Thoracic aorta (tissue), 2 donors: ENCODE measurements at regions not wholly inside any gene's neighbourhood (a gene's known extent, or its start where the extent isn't known, plus 50 kb on each side); places are given as distances from the start of the nearest gene placed in this dataset.

Experiments
- ATAC-seq: fragments of 150-250 bp; one replicate; pipeline ENCODE4 v1.8.0; 2017; ENCODE audit warnings: low read depth; ENCODE audit not compliant: insufficient number of reproducible peaks, low FRiP score
- DNase-seq: peaks from one replicate; pipeline ENCODE4 v3.0.0-alpha.2; 2020; ENCODE audit warnings: low spot score
- H3K27ac ChIP-seq, 2 donors: fragments of 200-600 bp; sonication (generic); 1 replicate in 1 of 2; 2 replicates in 1 of 2; pipeline ENCODE4 v1.5.1; 2016; ENCODE audit warnings: mild to moderate bottlenecking in 2 of 2, moderate library complexity in 2 of 2
- H3K27me3 ChIP-seq: fragments of 200-600 bp; sonication (generic); replicated peaks from 2 replicates; pipeline ENCODE4 v1.6.0; 2016; ENCODE audit warnings: mild to moderate bottlenecking; ENCODE audit not compliant: insufficient read depth
- H3K36me3 ChIP-seq: fragments of 200-600 bp; sonication (generic); one replicate; pipeline ENCODE4 v1.5.1; 2016
- H3K4me1 ChIP-seq, 2 donors: fragments of 200-600 bp; sonication (generic); 1 replicate in 1 of 2; 2 replicates in 1 of 2; pipeline versions ENCODE4 v1.5.1 to v1.6.0; 2016; ENCODE audit warnings: low read depth in 2 of 2, mild to moderate bottlenecking in 1 of 2; ENCODE audit not compliant: control insufficient read depth in 1 of 2
- H3K4me3 ChIP-seq: fragments of 200-600 bp; sonication (generic); 2 replicates; pipeline ENCODE4 v1.5.1; 2016; ENCODE audit warnings: mild to moderate bottlenecking
- H3K9me3 ChIP-seq: fragments of 200-600 bp; sonication (generic); 2 replicates; pipeline ENCODE4 v1.5.1; 2016
- TF ChIP-seq, protein P1 (sequence below): fragments of 200-600 bp; sonication (generic); IDR thresholded peaks from one replicate; pipeline ENCODE4 v1.5.1; 2019; ENCODE audit warnings: antibody characterized with exemption

DNA sequence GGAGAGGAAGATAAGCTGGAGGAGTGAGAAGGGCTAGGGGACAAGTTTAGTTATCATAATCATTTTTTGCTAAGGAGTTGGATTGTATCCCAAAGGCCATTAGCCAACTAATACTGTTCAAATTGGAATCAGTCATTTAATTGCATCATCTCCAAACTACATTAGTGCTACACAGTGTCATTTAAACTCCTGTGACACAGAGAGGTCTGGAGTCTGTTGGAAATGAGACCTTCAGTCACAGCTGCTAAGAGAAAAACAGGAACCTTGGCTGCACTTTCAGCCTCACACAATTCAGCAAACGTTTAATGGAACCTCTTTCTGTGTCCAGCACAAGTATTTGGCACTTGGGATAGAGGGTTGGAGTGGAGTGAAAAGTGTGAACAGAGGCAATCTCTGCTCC lies 175.5 kb upstream of the MGAT5 start:
- Histone ChIP-seq H3K9me3 (no peaks in the 10 kb centered on the region), H3K27ac (no peak overlapping the region), H3K36me3 (no peaks in the 10 kb centered on the region), H3K4me3 (no peak overlapping the region), H3K27me3 (no peaks in the 10 kb centered on the region), H3K4me1 (peaks cover 0 to 2% of the 10 kb centered on the region in 2 donors)
- TF ChIP-seq, protein P1, sequence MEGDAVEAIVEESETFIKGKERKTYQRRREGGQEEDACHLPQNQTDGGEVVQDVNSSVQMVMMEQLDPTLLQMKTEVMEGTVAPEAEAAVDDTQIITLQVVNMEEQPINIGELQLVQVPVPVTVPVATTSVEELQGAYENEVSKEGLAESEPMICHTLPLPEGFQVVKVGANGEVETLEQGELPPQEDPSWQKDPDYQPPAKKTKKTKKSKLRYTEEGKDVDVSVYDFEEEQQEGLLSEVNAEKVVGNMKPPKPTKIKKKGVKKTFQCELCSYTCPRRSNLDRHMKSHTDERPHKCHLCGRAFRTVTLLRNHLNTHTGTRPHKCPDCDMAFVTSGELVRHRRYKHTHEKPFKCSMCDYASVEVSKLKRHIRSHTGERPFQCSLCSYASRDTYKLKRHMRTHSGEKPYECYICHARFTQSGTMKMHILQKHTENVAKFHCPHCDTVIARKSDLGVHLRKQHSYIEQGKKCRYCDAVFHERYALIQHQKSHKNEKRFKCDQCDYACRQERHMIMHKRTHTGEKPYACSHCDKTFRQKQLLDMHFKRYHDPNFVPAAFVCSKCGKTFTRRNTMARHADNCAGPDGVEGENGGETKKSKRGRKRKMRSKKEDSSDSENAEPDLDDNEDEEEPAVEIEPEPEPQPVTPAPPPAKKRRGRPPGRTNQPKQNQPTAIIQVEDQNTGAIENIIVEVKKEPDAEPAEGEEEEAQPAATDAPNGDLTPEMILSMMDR = no peak
- DNase-seq (no peak), ATAC-seq (no peak)

DNA sequence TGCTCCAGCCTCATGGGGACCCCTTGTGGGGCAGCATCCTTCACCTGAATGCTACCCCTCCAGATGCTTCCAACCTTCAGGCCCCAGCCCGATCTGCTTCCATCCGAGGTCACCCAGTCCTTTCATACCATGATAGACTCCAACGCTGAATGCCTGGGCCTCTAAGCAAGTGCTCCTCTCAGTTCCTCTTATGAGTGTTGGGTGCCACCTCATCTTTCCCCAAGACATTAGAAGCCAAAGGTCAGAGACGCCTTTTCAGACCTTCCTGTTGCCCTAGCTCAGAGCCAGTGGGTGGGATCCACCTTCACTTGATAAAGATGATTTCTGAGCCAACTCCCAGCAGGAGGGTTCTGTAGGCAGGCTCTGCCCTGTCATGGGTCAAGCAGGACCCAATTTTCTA lies 174.5 kb upstream of the MGAT5 start:
- no peak overlapping the region for H3K27ac ChIP-seq
- DNase-seq (no peak), ATAC-seq (no peak)
- no peaks in the 10 kb centered on the region for H3K4me1 ChIP-seq
- TF ChIP-seq, protein P1 = no peak
- no peaks in the 10 kb centered on the region for H3K27me3 ChIP-seq
- no peaks in the 10 kb centered on the region for H3K9me3 ChIP-seq
- H3K36me3 ChIP-seq = no peaks in the 10 kb centered on the region
- H3K4me3 ChIP-seq = no peak overlapping the region

GRCh38 chr2:134080386-134081089 lies 173.3 kb upstream of the MGAT5 start:
- no peak for ATAC-seq
- Histone ChIP-seq H3K27me3 (no peaks in the 10 kb centered on the region), H3K4me3 (no peak overlapping the region), H3K4me1 (no peaks in the 10 kb centered on the region), H3K27ac (no peak overlapping the region), H3K9me3 (no peaks in the 10 kb centered on the region), H3K36me3 (no peaks in the 10 kb centered on the region)
- DNase-seq = no peak
- TF ChIP-seq, protein P1 = no peak

GRCh38 chr2:134081238-134081938 lies 172.5 kb upstream of the MGAT5 start:
- H3K27me3 ChIP-seq = no peaks in the 10 kb centered on the region
- DNase-seq = no peak
- H3K9me3 ChIP-seq = no peaks in the 10 kb centered on the region
- TF ChIP-seq, protein P1 = no peak
- H3K4me3 ChIP-seq = no peak overlapping the region
- H3K27ac ChIP-seq = no peak overlapping the region
- ATAC-seq = no peak
- no peaks in the 10 kb centered on the region for H3K36me3 ChIP-seq
- no peaks in the 10 kb centered on the region for H3K4me1 ChIP-seq

- Histone ChIP-seq H3K4me1 (no peaks in the 10 kb centered on the region), H3K27me3 (no peaks in the 10 kb centered on the region), H3K9me3 (no peaks in the 10 kb centered on the region), H3K4me3 (no peak overlapping the region), H3K36me3 (no peaks in the 10 kb centered on the region), H3K27ac (no peak overlapping the region)
- ATAC-seq = no peak
- no peak for DNase-seq
- TF ChIP-seq, protein P1 = no peak
Observed at GRCh38 chr2:134083548-134083947, 170.3 kb upstream of the MGAT5 start.
